GM12878 (cell line): ENCODE measurements at regions not wholly inside any gene's neighbourhood (a gene's known extent, or its start where the extent isn't known, plus 50 kb on each side); places are given as distances from the start of the nearest gene placed in this dataset.

Source experiments
- ATAC-seq: fragments of 200-7000 bp; cut with Tn5 transposase; 3 replicates; pipeline ENCODE4 v1.9.1; 2020; ENCODE audit warnings: mild to moderate bottlenecking, moderate library complexity
- BruUV-seq: library from RNA; stranded (reverse); fragments of 400-500 nt; replicated peaks from 2 replicates; lab custom pipeline; 2021; lab: Mats Ljungman, UMichigan
- CTCF ChIA-PET: fragments of 300-600 bp; sonication (Branson Sonifier 250); formaldehyde crosslinking; extraction: SDS; loops from one replicate; lab custom pipeline; 2021; ENCODE audit warnings: inconsistent platforms; lab: Yijun Ruan, JAX
- POLR2A ChIA-PET: fragments of 350-600 bp; formaldehyde crosslinking; extraction: SDS; loops from one replicate; lab custom pipeline; 2021; ENCODE audit warnings: inconsistent platforms; lab: Charles Lee
- RAD21 ChIA-PET: fragments of 300-600 bp; sonication (Branson Sonifier 250); formaldehyde crosslinking; loops from one replicate; lab custom pipeline; 2023; ENCODE audit warnings: antibody characterized with exemption; ENCODE audit not compliant: unreplicated experiment; lab: Charles Lee
- SMC1A ChIA-PET: fragments of 300-600 bp; sonication (Branson Sonifier 250); formaldehyde crosslinking; loops from one replicate; lab custom pipeline; 2023; ENCODE audit not compliant: unreplicated experiment, uncharacterized antibody; lab: Charles Lee
- DNase-seq: peaks from one replicate; pipeline ENCODE4 v3.0.0-alpha.2; 2011; ENCODE audit warnings: low read depth, low spot score
- FAIRE-seq: peaks from 3 replicates; lab custom pipeline; 2011; peaks lifted over from hg19 to GRCh38; lab: Jason Lieb, UNC
- H2AFZ ChIP-seq: 2 replicates; pipeline ENCODE4 v1.6.0; 2011; ENCODE audit warnings: low read depth, low read length, control low read depth; ENCODE audit not compliant: control insufficient read depth
- H3K27ac ChIP-seq: 2 replicates; pipeline ENCODE4 v1.5.1; 2011; ENCODE audit warnings: control low read depth; ENCODE audit not compliant: control insufficient read depth, insufficient read depth
- H3K27me3 ChIP-seq, 2 experiments: replicated peaks in 1 of 2; 2 replicates each; pipeline versions ENCODE4 v1.6.0 to v1.6.1; 2011; ENCODE audit warnings: low read length in 1 of 2; ENCODE audit not compliant: control insufficient read depth in 2 of 2, insufficient read depth in 2 of 2
- H3K36me3 ChIP-seq, 2 experiments: 2 replicates each; pipeline ENCODE4 v1.5.1; 2011; ENCODE audit warnings: low read length in 1 of 2; ENCODE audit not compliant: control insufficient read depth in 2 of 2, insufficient read depth in 2 of 2
- H3K4me1 ChIP-seq: 2 replicates; pipeline ENCODE4 v1.6.1; 2011; ENCODE audit warnings: mild to moderate bottlenecking, low read length, moderate library complexity, mixed read lengths; ENCODE audit not compliant: control insufficient read depth, insufficient read depth
- H3K4me2 ChIP-seq: 2 replicates; pipeline ENCODE4 v1.6.0; 2011; ENCODE audit warnings: control low read depth; ENCODE audit not compliant: control insufficient read depth, insufficient read depth
- H3K4me3 ChIP-seq: fragments of 200-600 bp; sonication (generic); 2 replicates; pipeline ENCODE4 v1.5.1; 2016
- H3K79me2 ChIP-seq: 2 replicates; pipeline ENCODE4 v1.6.0; 2011; ENCODE audit warnings: low read length; ENCODE audit not compliant: control insufficient read depth, insufficient read depth
- H3K9ac ChIP-seq: 2 replicates; pipeline ENCODE4 v1.8.0; 2011; ENCODE audit warnings: low read length, control low read depth, mixed read lengths; ENCODE audit not compliant: control insufficient read depth, insufficient read depth
- H3K9me3 ChIP-seq: replicated peaks from 3 replicates; pipeline ENCODE4 v1.5.1; 2011; ENCODE audit warnings: mild to moderate bottlenecking, low read length; ENCODE audit not compliant: control insufficient read depth, insufficient read depth
- H4K20me1 ChIP-seq: 2 replicates; pipeline ENCODE4 v1.6.0; 2011; ENCODE audit not compliant: control insufficient read depth, insufficient read depth
- BACH1 ChIP-seq: fragments of 450-650 bp; IDR thresholded peaks from 2 replicates; pipeline ENCODE4 v1.6.1; 2017; ENCODE audit warnings: mild to moderate bottlenecking, borderline replicate concordance
- CHD1 ChIP-seq: IDR thresholded peaks from 2 replicates; pipeline ENCODE4 v1.6.1; 2012; ENCODE audit warnings: low read depth, low read length, improper control_type of control experiment
- GATAD2B ChIP-seq: fragments of 450-650 bp; conservative IDR thresholded peaks from 2 replicates; pipeline ENCODE4 v1.6.1; 2017; ENCODE audit warnings: low read depth, mild to moderate bottlenecking, moderate library complexity
- IKZF1 ChIP-seq: fragments of 450-650 bp; conservative IDR thresholded peaks from 2 replicates; pipeline ENCODE4 v1.6.1; 2017; ENCODE audit warnings: antibody characterized with exemption, mild to moderate bottlenecking
- MXI1 ChIP-seq: fragments of 150-350 bp; IDR thresholded peaks from 2 replicates; pipeline ENCODE4 v1.6.1; 2011; ENCODE audit warnings: low read depth, mild to moderate bottlenecking, inconsistent platforms, low read length, improper control_type of control experiment
- ZBED1 ChIP-seq: IDR thresholded peaks from 2 replicates; pipeline ENCODE4 v1.6.1; 2016; ENCODE audit warnings: borderline replicate concordance
- WGBS: methylation state at CpG from one replicate; pipeline ENCODE4 v1.1.6; 2016; ENCODE audit warnings: low lambda C conversion rate; ENCODE audit not compliant: insufficient replicate concordance, insufficient coverage; ENCODE audit errors: missing lambda C conversion rate; 5-methylcytosine and 5-hydroxymethylcytosine counted together
- in situ Hi-C: fragments of 300-500 bp; cut with MboI; formaldehyde crosslinking; loops from 9 replicates; pipeline ENCODE4 v1.14.3; 2018; ENCODE audit warnings: mixed read lengths
- intact Hi-C: fragments of 100-400 bp; cut with micrococcal nuclease; formaldehyde crosslinking; loops from one replicate; pipeline ENCODE4 v1.14.2; 2022; ENCODE audit not compliant: unreplicated experiment
- TF ChIP-seq, protein P1 (sequence below): fragments of 450-650 bp; IDR thresholded peaks from 2 replicates; pipeline ENCODE4 v1.6.1; 2017; ENCODE audit warnings: mild to moderate bottlenecking
- TF ChIP-seq, protein P2 (sequence below): fragments of 450-650 bp; IDR thresholded peaks from 2 replicates; pipeline ENCODE4 v1.6.1; 2014; ENCODE audit warnings: mild to moderate bottlenecking
- TF ChIP-seq, protein P3 (sequence below): IDR thresholded peaks from 2 replicates; pipeline ENCODE4 v1.6.1; 2011; ENCODE audit warnings: borderline replicate concordance, low read depth, mild to moderate bottlenecking, moderate library complexity, low read length; ENCODE audit not compliant: insufficient read depth, poor library complexity, severe bottlenecking
- TF ChIP-seq, protein P4 (sequence below): IDR thresholded peaks from 2 replicates; pipeline ENCODE4 v1.6.1; 2011; ENCODE audit warnings: low read depth, low read length, improper control_type of control experiment, borderline replicate concordance

DNA sequence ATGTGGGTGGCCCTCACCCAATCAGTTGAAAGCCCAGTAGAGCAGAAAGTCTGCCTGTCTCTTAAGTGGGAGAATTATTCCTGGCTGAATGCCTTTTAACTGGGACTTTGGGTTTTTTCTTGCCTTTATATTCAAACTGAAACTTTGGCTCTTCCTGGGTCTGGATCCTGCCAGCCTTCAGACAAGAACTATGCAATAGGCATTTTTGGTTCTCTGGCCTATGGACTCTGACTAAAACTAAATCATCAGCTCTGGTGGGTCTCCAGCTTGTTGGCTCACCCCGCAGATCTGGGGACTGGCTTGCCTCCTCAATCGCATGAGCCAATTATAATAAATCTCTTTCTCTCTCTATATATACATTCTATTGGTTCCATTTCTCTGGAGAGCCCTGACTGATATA, 173.0 kb upstream of the IGF1 start:
- ATAC-seq (no peak), FAIRE-seq (no peak), DNase-seq (no peak)
- Histone ChIP-seq H3K79me2 (no peaks in the 10 kb centered on the region), H3K9me3 (peaks cover 8% of the 10 kb centered on the region; the same call in 2 of the 3 replicates), H2AFZ (no peak overlapping the region), H4K20me1 (no peaks in the 10 kb centered on the region), H3K4me2 (no peak overlapping the region), H3K27ac (no peak overlapping the region), H3K4me3 (no peak overlapping the region), H3K27me3 (no peaks in the 10 kb centered on the region), H3K36me3 (no peaks in the 10 kb centered on the region), H3K4me1 (no peaks in the 10 kb centered on the region), H3K9ac (no peak overlapping the region)
- BruUV-seq = no TSS peak
- intact Hi-C loops (no loop called here), in situ Hi-C loops (no loop called here)
- 88% methylated on average over 2 of the region's 2 CpGs for WGBS
- ChIA-PET POLR2A (no interaction called here), CTCF (interaction anchor here (1.2 kb wide), 1 partner anchor 32 kb away, joined by 3 read pairs; no protein-coding TSS in a partner anchor), RAD21 (no interaction called here), SMC1A (interaction anchor here (1.2 to 1.4 kb wide), 2 partner anchors 10 to 548 kb away, joined by 3 read pairs; no protein-coding TSS in a partner anchor)
- no peak for TF ChIP-seq GATAD2B
- TF ChIP-seq, protein P1, sequence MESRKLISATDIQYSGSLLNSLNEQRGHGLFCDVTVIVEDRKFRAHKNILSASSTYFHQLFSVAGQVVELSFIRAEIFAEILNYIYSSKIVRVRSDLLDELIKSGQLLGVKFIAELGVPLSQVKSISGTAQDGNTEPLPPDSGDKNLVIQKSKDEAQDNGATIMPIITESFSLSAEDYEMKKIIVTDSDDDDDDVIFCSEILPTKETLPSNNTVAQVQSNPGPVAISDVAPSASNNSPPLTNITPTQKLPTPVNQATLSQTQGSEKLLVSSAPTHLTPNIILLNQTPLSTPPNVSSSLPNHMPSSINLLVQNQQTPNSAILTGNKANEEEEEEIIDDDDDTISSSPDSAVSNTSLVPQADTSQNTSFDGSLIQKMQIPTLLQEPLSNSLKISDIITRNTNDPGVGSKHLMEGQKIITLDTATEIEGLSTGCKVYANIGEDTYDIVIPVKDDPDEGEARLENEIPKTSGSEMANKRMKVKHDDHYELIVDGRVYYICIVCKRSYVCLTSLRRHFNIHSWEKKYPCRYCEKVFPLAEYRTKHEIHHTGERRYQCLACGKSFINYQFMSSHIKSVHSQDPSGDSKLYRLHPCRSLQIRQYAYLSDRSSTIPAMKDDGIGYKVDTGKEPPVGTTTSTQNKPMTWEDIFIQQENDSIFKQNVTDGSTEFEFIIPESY = no peak
- no peak for TF ChIP-seq MXI1

DNA sequence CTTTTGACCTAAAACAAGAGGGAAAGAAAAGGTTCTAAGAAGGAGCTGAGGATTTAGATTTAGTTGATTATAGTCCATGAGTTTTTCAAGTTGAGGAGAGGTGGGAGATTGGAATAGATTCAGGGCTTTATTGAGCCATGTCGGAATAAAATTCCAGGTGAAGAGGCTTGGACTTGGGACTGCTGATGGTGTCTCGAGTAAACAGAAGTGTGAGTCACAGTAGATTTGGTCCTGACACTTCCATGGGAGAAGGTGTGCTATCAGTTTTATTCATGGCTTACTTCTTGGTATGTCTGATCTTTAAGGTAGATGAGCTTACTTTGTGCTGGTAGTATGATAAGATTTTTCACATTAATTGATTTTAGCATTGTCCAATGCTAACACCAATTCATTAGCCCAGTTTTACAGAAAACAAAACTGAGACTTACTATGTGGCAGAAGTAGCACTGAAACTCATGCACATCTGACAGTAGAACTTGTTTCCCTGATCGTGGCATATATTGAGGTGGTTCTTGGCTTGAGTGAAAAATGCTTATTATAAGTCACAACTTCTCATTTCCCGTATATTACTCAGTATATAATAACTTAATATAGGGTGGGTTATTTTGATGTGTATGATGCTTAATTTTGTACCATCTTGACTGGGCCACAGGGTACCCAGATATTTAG, 172.4 kb upstream of the IGF1 start:
- no peaks in the 10 kb centered on the region for H4K20me1 ChIP-seq
- H3K9ac ChIP-seq = no peak overlapping the region
- WGBS = 22% methylated on average over 4 of the region's 4 CpGs
- H3K4me1 ChIP-seq = no peaks in the 10 kb centered on the region
- no peak overlapping the region for H3K4me3 ChIP-seq
- no TSS peak for BruUV-seq
- no peak overlapping the region for H3K27ac ChIP-seq
- peaks cover 8% of the 10 kb centered on the region; the same call in 2 of the 3 replicates for H3K9me3 ChIP-seq
- ChIA-PET SMC1A (interaction anchor here (1.2 to 1.4 kb wide), 2 partner anchors 9 to 548 kb away, joined by 3 read pairs; no protein-coding TSS in a partner anchor), RAD21 (no interaction called here), CTCF (interaction anchor here (1.2 to 1.7 kb wide), 2 partner anchors 31 to 117 kb away, joined by 3 to 5 read pairs; no protein-coding TSS in a partner anchor), POLR2A (interaction anchor here (0.5 kb wide), 1 partner anchor 212 kb away, joined by 3 read pairs; no protein-coding TSS in a partner anchor)
- H3K79me2 ChIP-seq = no peaks in the 10 kb centered on the region
- H3K36me3 ChIP-seq = no peaks in the 10 kb centered on the region
- no peak overlapping the region; the same call in 1 of the 2 replicates for H3K4me2 ChIP-seq
- no peak; the same call in 2 of the 3 replicates for ATAC-seq
- in situ Hi-C loops (no loop called here), intact Hi-C loops (no loop called here)
- no peak overlapping the region for H2AFZ ChIP-seq
- H3K27me3 ChIP-seq = no peaks in the 10 kb centered on the region
- DNase-seq = no peak
- no peak for FAIRE-seq
- no peak for TF ChIP-seq BACH1
- TF ChIP-seq, protein P2, sequence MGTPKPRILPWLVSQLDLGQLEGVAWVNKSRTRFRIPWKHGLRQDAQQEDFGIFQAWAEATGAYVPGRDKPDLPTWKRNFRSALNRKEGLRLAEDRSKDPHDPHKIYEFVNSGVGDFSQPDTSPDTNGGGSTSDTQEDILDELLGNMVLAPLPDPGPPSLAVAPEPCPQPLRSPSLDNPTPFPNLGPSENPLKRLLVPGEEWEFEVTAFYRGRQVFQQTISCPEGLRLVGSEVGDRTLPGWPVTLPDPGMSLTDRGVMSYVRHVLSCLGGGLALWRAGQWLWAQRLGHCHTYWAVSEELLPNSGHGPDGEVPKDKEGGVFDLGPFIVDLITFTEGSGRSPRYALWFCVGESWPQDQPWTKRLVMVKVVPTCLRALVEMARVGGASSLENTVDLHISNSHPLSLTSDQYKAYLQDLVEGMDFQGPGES = no peak
- TF ChIP-seq, protein P3, sequence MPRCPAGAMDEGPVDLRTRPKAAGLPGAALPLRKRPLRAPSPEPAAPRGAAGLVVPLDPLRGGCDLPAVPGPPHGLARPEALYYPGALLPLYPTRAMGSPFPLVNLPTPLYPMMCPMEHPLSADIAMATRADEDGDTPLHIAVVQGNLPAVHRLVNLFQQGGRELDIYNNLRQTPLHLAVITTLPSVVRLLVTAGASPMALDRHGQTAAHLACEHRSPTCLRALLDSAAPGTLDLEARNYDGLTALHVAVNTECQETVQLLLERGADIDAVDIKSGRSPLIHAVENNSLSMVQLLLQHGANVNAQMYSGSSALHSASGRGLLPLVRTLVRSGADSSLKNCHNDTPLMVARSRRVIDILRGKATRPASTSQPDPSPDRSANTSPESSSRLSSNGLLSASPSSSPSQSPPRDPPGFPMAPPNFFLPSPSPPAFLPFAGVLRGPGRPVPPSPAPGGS = no peak
- no peak for TF ChIP-seq ZBED1
- TF ChIP-seq, protein P4, sequence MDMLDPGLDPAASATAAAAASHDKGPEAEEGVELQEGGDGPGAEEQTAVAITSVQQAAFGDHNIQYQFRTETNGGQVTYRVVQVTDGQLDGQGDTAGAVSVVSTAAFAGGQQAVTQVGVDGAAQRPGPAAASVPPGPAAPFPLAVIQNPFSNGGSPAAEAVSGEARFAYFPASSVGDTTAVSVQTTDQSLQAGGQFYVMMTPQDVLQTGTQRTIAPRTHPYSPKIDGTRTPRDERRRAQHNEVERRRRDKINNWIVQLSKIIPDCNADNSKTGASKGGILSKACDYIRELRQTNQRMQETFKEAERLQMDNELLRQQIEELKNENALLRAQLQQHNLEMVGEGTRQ = no peak
- no peak for TF ChIP-seq CHD1
- no peak for TF ChIP-seq IKZF1
